HEK293 (cell line): ENCODE measurements at regions not wholly inside any gene's neighbourhood (a gene's known extent, or its start where the extent isn't known, plus 50 kb on each side); places are given as distances from the start of the nearest gene placed in this dataset.

ENCODE experiments used
- CTCF ChIA-PET: fragments of 350-600 bp; formaldehyde crosslinking; extraction: SDS; loops from one replicate; lab custom pipeline; 2021; ENCODE audit warnings: antibody characterized with exemption; lab: Yijun Ruan, JAX
- POLR2A ChIA-PET: fragments of 300-600 bp; formaldehyde crosslinking; extraction: SDS; loops from one replicate; lab custom pipeline; 2020; ENCODE audit warnings: antibody characterized with exemption, inconsistent platforms; lab: Yijun Ruan, JAX
- H3K27ac ChIP-seq: fragments of 200-500 bp; sonication (Bioruptor generic); 2 replicates; pipeline ENCODE4 v1.5.1; 2014; ENCODE audit warnings: low read depth, low read length, control low read depth, inconsistent platforms; ENCODE audit errors: extremely low read depth
- H3K36me3 ChIP-seq, 2 experiments: fragments of 200-500 bp in 1 of 2; sonication (Bioruptor generic) in 1 of 2; 1 replicate in 1 of 2; 2 replicates in 1 of 2; pipeline ENCODE4 v1.5.1; 2014 to 2017; ENCODE audit warnings: inconsistent platforms in 2 of 2, low read length in 2 of 2; ENCODE audit not compliant: control insufficient read depth in 2 of 2, insufficient read depth in 1 of 2
- H3K4me1 ChIP-seq: fragments of 200-500 bp; sonication (Bioruptor generic); 2 replicates; pipeline ENCODE4 v1.5.1; 2014; ENCODE audit warnings: mild to moderate bottlenecking, low read length, inconsistent platforms; ENCODE audit not compliant: control insufficient read depth, insufficient read depth
- H3K4me3 ChIP-seq: 2 replicates; pipeline ENCODE4 v1.5.1; 2011; ENCODE audit warnings: low read depth, mild to moderate bottlenecking, control low read depth, low read length, moderate library complexity
- H3K9me3 ChIP-seq: fragments of 200-500 bp; sonication (Bioruptor generic); 2 replicates; pipeline ENCODE4 v1.5.1; 2014; ENCODE audit warnings: low read depth, low read length, inconsistent platforms; ENCODE audit not compliant: control insufficient read depth, insufficient read depth
- ELK4 ChIP-seq: IDR thresholded peaks from 2 replicates; pipeline ENCODE4 v1.6.1; 2011; ENCODE audit warnings: mild to moderate bottlenecking, low read depth, low read length, borderline replicate concordance
- HOXD13 ChIP-seq: sonication (generic); formaldehyde crosslinking; IDR thresholded peaks from 2 replicates; pipeline ENCODE4 v1.8.0; 2022; ENCODE audit warnings: missing genetic modification reagents, borderline replicate concordance
- KLF17 ChIP-seq: fragments of 450-650 bp; formaldehyde crosslinking; IDR thresholded peaks from 2 replicates; pipeline ENCODE4 v1.5.1; 2016; ENCODE audit warnings: missing biosample characterization, missing genetic modification characterization
- PRDM1 ChIP-seq: fragments of 450-650 bp; formaldehyde crosslinking; IDR thresholded peaks from 2 replicates; pipeline ENCODE4; 2016; ENCODE audit warnings: missing biosample characterization, missing genetic modification characterization
- ZBTB6 ChIP-seq: fragments of 450-650 bp; formaldehyde crosslinking; IDR thresholded peaks from 2 replicates; pipeline ENCODE4 v1.5.1; 2017; ENCODE audit warnings: missing biosample characterization, missing genetic modification characterization
- ZBTB8A ChIP-seq: fragments of 450-650 bp; formaldehyde crosslinking; IDR thresholded peaks from 2 replicates; pipeline ENCODE4 v1.5.1; 2016; ENCODE audit warnings: missing biosample characterization, missing genetic modification characterization
- ZIC2 ChIP-seq: fragments of 450-650 bp; formaldehyde crosslinking; IDR thresholded peaks from 2 replicates; pipeline ENCODE4 v1.5.1; 2016; ENCODE audit warnings: missing biosample characterization, missing genetic modification characterization
- ZNF248 ChIP-seq: fragments of 450-650 bp; formaldehyde crosslinking; IDR thresholded peaks from 2 replicates; pipeline ENCODE4 v1.5.1; 2017; ENCODE audit warnings: missing biosample characterization, missing genetic modification characterization
- ZNF354C ChIP-seq: fragments of 450-650 bp; formaldehyde crosslinking; IDR thresholded peaks from 2 replicates; pipeline ENCODE4 v1.5.1; 2016; ENCODE audit warnings: missing biosample characterization, missing genetic modification characterization, low read depth, borderline replicate concordance
- ZNF571 ChIP-seq: fragments of 450-650 bp; formaldehyde crosslinking; IDR thresholded peaks from 2 replicates; pipeline ENCODE4 v1.5.0; 2017; ENCODE audit warnings: missing biosample characterization, missing genetic modification characterization
- ZNF747 ChIP-seq: fragments of 450-650 bp; formaldehyde crosslinking; IDR thresholded peaks from 2 replicates; pipeline ENCODE4 v1.5.1; 2016; ENCODE audit warnings: missing biosample characterization, missing genetic modification characterization
- ZNF843 ChIP-seq: fragments of 450-650 bp; formaldehyde crosslinking; IDR thresholded peaks from 2 replicates; pipeline ENCODE4 v1.5.1; 2016; ENCODE audit warnings: missing biosample characterization, missing genetic modification characterization
- ZSCAN30 ChIP-seq: fragments of 450-650 bp; IDR thresholded peaks from 2 replicates; pipeline ENCODE4 v1.5.1; 2018; ENCODE audit warnings: missing biosample characterization, mild to moderate bottlenecking, missing genetic modification characterization, moderate library complexity
- TF ChIP-seq, protein P1 (sequence below): fragments of 450-650 bp; formaldehyde crosslinking; IDR thresholded peaks from 2 replicates; pipeline ENCODE4 v1.5.1; 2016; ENCODE audit warnings: missing biosample characterization, missing genetic modification characterization, low read depth
- TF ChIP-seq, protein P2 (sequence below): sonication (generic); formaldehyde crosslinking; IDR thresholded peaks from 2 replicates; pipeline ENCODE4 v1.8.1; 2022; ENCODE audit warnings: mild to moderate bottlenecking, moderate library complexity, missing genetic modification reagents
- TF ChIP-seq, protein P3 (sequence below): fragments of 450-650 bp; formaldehyde crosslinking; conservative IDR thresholded peaks from 2 replicates; pipeline ENCODE4 v1.5.1; 2016; ENCODE audit warnings: low read depth, missing biosample characterization, missing genetic modification characterization
- TF ChIP-seq, protein P4 (sequence below): fragments of 450-650 bp; formaldehyde crosslinking; IDR thresholded peaks from 2 replicates; pipeline ENCODE4 v1.5.1; 2016; ENCODE audit warnings: missing biosample characterization, missing genetic modification characterization

- H3K4me1 ChIP-seq: no peaks in the 10 kb centered on the region
- no peak for TF ChIP-seq ZBTB8A (tag by site-specific recombination)
- TF ChIP-seq, protein P1, sequence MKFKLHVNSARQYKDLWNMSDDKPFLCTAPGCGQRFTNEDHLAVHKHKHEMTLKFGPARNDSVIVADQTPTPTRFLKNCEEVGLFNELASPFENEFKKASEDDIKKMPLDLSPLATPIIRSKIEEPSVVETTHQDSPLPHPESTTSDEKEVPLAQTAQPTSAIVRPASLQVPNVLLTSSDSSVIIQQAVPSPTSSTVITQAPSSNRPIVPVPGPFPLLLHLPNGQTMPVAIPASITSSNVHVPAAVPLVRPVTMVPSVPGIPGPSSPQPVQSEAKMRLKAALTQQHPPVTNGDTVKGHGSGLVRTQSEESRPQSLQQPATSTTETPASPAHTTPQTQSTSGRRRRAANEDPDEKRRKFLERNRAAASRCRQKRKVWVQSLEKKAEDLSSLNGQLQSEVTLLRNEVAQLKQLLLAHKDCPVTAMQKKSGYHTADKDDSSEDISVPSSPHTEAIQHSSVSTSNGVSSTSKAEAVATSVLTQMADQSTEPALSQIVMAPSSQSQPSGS (tag by site-specific recombination): 0 out of 2 replicates have a peak, but pooled peaks have one; percentile 9
- POLR2A ChIA-PET: no interaction called here
- no peaks in the 10 kb centered on the region for H3K36me3 ChIP-seq
- no peaks in the 10 kb centered on the region for H3K9me3 ChIP-seq
- no peak overlapping the region for H3K27ac ChIP-seq
- no peak overlapping the region for H3K4me3 ChIP-seq
- CTCF ChIA-PET: no interaction called here
These were observed 757.0 kb upstream of the KCND2 start for GRCh38 chr7:119515962-119516361.

- H3K27ac ChIP-seq: no peak overlapping the region
- TF ChIP-seq ZSCAN30 (tag by site-specific recombination) (no peak), ZBTB8A (tag by site-specific recombination) (no peak), ELK4 (no peak), ZNF843 (tag by site-specific recombination) (no peak), HOXD13 (CRISPR knock-in tag) (no peak), ZNF747 (tag by site-specific recombination) (no peak), KLF17 (no peak), ZBTB6 (tag by site-specific recombination) (no peak), ZIC2 (no peak), ZNF248 (no peak), PRDM1 (no peak), ZNF354C (tag by site-specific recombination) (no peak), ZNF571 (no peak)
- TF ChIP-seq, protein P2, sequence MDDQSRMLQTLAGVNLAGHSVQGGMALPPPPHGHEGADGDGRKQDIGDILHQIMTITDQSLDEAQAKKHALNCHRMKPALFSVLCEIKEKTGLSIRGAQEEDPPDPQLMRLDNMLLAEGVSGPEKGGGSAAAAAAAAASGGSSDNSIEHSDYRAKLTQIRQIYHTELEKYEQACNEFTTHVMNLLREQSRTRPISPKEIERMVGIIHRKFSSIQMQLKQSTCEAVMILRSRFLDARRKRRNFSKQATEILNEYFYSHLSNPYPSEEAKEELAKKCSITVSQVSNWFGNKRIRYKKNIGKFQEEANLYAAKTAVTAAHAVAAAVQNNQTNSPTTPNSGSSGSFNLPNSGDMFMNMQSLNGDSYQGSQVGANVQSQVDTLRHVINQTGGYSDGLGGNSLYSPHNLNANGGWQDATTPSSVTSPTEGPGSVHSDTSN: no peak
- TF ChIP-seq, protein P3, sequence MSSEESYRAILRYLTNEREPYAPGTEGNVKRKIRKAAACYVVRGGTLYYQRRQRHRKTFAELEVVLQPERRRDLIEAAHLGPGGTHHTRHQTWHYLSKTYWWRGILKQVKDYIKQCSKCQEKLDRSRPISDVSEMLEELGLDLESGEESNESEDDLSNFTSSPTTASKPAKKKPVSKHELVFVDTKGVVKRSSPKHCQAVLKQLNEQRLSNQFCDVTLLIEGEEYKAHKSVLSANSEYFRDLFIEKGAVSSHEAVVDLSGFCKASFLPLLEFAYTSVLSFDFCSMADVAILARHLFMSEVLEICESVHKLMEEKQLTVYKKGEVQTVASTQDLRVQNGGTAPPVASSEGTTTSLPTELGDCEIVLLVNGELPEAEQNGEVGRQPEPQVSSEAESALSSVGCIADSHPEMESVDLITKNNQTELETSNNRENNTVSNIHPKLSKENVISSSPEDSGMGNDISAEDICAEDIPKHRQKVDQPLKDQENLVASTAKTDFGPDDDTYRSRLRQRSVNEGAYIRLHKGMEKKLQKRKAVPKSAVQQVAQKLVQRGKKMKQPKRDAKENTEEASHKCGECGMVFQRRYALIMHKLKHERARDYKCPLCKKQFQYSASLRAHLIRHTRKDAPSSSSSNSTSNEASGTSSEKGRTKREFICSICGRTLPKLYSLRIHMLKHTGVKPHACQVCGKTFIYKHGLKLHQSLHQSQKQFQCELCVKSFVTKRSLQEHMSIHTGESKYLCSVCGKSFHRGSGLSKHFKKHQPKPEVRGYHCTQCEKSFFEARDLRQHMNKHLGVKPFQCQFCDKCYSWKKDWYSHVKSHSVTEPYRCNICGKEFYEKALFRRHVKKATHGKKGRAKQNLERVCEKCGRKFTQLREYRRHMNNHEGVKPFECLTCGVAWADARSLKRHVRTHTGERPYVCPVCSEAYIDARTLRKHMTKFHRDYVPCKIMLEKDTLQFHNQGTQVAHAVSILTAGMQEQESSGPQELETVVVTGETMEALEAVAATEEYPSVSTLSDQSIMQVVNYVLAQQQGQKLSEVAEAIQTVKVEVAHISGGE (tag by site-specific recombination): no peak
- TF ChIP-seq, protein P1 (tag by site-specific recombination): no peak
- TF ChIP-seq, protein P4, sequence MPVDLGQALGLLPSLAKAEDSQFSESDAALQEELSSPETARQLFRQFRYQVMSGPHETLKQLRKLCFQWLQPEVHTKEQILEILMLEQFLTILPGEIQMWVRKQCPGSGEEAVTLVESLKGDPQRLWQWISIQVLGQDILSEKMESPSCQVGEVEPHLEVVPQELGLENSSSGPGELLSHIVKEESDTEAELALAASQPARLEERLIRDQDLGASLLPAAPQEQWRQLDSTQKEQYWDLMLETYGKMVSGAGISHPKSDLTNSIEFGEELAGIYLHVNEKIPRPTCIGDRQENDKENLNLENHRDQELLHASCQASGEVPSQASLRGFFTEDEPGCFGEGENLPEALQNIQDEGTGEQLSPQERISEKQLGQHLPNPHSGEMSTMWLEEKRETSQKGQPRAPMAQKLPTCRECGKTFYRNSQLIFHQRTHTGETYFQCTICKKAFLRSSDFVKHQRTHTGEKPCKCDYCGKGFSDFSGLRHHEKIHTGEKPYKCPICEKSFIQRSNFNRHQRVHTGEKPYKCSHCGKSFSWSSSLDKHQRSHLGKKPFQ (tag by site-specific recombination): no peak
- H3K4me3 ChIP-seq: no peak overlapping the region
- no peaks in the 10 kb centered on the region for H3K9me3 ChIP-seq
- H3K4me1 ChIP-seq: no peaks in the 10 kb centered on the region
- no peaks in the 10 kb centered on the region for H3K36me3 ChIP-seq
- CTCF ChIA-PET: no interaction called here
- POLR2A ChIA-PET: no interaction called here
These were observed 750.7 kb upstream of the KCND2 start for GRCh38 chr7:119522263-119522662.
